Osteocyte (in vitro differentiated cells): ENCODE measurements at regions not wholly inside any gene's neighbourhood (a gene's known extent, or its start where the extent isn't known, plus 50 kb on each side); places are given as distances from the start of the nearest gene placed in this dataset.

Source experiments
- DNase-seq: peaks from one replicate; pipeline ENCODE4 v3.0.0; 2021; ENCODE audit warnings: mixed read lengths; ENCODE audit not compliant: unreplicated experiment; ENCODE audit errors: extremely low spot score
- H3K27ac Mint-ChIP-seq: one replicate; pipeline ENCODE4 v1.8.0; 2021; ENCODE audit warnings: mild to moderate bottlenecking, mixed read lengths; ENCODE audit not compliant: unreplicated experiment
- H3K27me3 Mint-ChIP-seq: one replicate; pipeline ENCODE4 v1.8.0; 2021; ENCODE audit warnings: mixed read lengths; ENCODE audit not compliant: unreplicated experiment
- H3K36me3 Mint-ChIP-seq: one replicate; pipeline ENCODE4 v1.8.0; 2021; ENCODE audit warnings: mixed read lengths; ENCODE audit not compliant: unreplicated experiment
- H3K4me1 Mint-ChIP-seq: one replicate; pipeline ENCODE4 v1.8.0; 2021; ENCODE audit warnings: mixed read lengths; ENCODE audit not compliant: unreplicated experiment
- H3K4me3 Mint-ChIP-seq: one replicate; pipeline ENCODE4 v1.8.0; 2021; ENCODE audit warnings: mild to moderate bottlenecking, moderate library complexity, mixed read lengths; ENCODE audit not compliant: unreplicated experiment
- H3K9me3 Mint-ChIP-seq: one replicate; pipeline ENCODE4 v1.8.0; 2021; ENCODE audit warnings: mixed read lengths; ENCODE audit not compliant: unreplicated experiment
- CTCF ChIP-seq: fragments of 200-600 bp; sonication (generic); IDR thresholded peaks from 2 replicates; pipeline ENCODE4 v1.5.0; 2021; ENCODE audit warnings: antibody characterized with exemption, mild to moderate bottlenecking, moderate library complexity

- Mint-ChIP-seq H3K4me3 (no peak overlapping the region), H3K4me1 (no peaks in the 10 kb centered on the region), H3K27me3 (peaks cover 34% of the 10 kb centered on the region), H3K27ac (no peak overlapping the region), H3K36me3 (no peaks in the 10 kb centered on the region), H3K9me3 (peaks cover 4% of the 10 kb centered on the region)
- TF ChIP-seq CTCF = no peak
- no peak for DNase-seq
Measured at GRCh38 chr12:45504316-45505010, 225.0 kb upstream of the ARID2 start.

- no peak for TF ChIP-seq CTCF
- no peak overlapping the region for H3K4me3 Mint-ChIP-seq
- H3K27me3 Mint-ChIP-seq = peaks cover 13% of the 10 kb centered on the region
- peaks cover 4% of the 10 kb centered on the region for H3K9me3 Mint-ChIP-seq
- no peak overlapping the region for H3K27ac Mint-ChIP-seq
- H3K36me3 Mint-ChIP-seq = no peaks in the 10 kb centered on the region
- no peak for DNase-seq
- no peaks in the 10 kb centered on the region for H3K4me1 Mint-ChIP-seq
Measured at GRCh38 chr12:45509187-45509586, 220.3 kb upstream of the ARID2 start.

- Mint-ChIP-seq H3K27ac (no peak overlapping the region), H3K36me3 (no peaks in the 10 kb centered on the region), H3K4me3 (no peak overlapping the region), H3K9me3 (peaks cover 4% of the 10 kb centered on the region), H3K27me3 (peaks cover 9% of the 10 kb centered on the region), H3K4me1 (no peaks in the 10 kb centered on the region)
- TF ChIP-seq CTCF = no peak
- DNase-seq = no peak
Measured at GRCh38 chr12:45509621-45510020, 219.9 kb upstream of the ARID2 start.

- Mint-ChIP-seq H3K9me3 (no peaks in the 10 kb centered on the region), H3K27me3 (peaks cover 21% of the 10 kb centered on the region), H3K27ac (no peak overlapping the region), H3K4me1 (no peaks in the 10 kb centered on the region), H3K4me3 (no peak overlapping the region), H3K36me3 (no peaks in the 10 kb centered on the region)
- DNase-seq = no peak
- no peak for TF ChIP-seq CTCF
Measured at GRCh38 chr12:45517381-45517780, 212.1 kb upstream of the ARID2 start.

GRCh38 chr12:45518291-45519235 lies 210.9 kb upstream of the ARID2 start:
- H3K36me3 Mint-ChIP-seq = no peaks in the 10 kb centered on the region
- H3K27ac Mint-ChIP-seq = no peak overlapping the region
- no peak for TF ChIP-seq CTCF
- H3K4me3 Mint-ChIP-seq = no peak overlapping the region
- peaks cover 9% of the 10 kb centered on the region for H3K9me3 Mint-ChIP-seq
- H3K4me1 Mint-ChIP-seq = no peaks in the 10 kb centered on the region
- H3K27me3 Mint-ChIP-seq = peaks cover 29% of the 10 kb centered on the region
- DNase-seq = no peak
